ENCODE measurements at regions not wholly inside any gene's neighbourhood (a gene's known extent, or its start where the extent isn't known, plus 50 kb on each side); places are given as distances from the start of the nearest gene placed in this dataset.
"Not testable (repeated sequence)": the region's sequence is repeated elsewhere in the genome, so short reads cannot be mapped to it uniquely, and the experiment has no call there.

DNA sequence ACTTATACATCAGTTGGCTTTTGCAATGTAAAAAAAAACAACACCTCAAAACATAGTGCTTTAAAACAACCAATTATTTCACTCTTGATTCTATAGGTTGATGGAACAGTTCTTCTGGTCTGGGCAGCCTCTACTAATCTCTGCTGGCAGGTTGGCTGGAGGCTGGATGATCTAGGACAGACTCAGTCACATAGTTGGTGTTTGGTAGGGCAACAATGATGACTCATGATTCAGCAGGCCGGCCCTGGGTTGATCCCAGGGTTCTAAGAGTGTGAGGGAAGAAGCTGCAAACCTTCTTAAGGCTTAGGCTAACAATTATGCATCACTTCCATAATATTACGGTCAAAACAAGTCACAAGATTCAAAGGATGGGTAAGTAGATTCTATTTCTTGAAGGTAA is 558.2 kb downstream of the ZNF674 start:
- TF ChIP-seq, protein P1, sequence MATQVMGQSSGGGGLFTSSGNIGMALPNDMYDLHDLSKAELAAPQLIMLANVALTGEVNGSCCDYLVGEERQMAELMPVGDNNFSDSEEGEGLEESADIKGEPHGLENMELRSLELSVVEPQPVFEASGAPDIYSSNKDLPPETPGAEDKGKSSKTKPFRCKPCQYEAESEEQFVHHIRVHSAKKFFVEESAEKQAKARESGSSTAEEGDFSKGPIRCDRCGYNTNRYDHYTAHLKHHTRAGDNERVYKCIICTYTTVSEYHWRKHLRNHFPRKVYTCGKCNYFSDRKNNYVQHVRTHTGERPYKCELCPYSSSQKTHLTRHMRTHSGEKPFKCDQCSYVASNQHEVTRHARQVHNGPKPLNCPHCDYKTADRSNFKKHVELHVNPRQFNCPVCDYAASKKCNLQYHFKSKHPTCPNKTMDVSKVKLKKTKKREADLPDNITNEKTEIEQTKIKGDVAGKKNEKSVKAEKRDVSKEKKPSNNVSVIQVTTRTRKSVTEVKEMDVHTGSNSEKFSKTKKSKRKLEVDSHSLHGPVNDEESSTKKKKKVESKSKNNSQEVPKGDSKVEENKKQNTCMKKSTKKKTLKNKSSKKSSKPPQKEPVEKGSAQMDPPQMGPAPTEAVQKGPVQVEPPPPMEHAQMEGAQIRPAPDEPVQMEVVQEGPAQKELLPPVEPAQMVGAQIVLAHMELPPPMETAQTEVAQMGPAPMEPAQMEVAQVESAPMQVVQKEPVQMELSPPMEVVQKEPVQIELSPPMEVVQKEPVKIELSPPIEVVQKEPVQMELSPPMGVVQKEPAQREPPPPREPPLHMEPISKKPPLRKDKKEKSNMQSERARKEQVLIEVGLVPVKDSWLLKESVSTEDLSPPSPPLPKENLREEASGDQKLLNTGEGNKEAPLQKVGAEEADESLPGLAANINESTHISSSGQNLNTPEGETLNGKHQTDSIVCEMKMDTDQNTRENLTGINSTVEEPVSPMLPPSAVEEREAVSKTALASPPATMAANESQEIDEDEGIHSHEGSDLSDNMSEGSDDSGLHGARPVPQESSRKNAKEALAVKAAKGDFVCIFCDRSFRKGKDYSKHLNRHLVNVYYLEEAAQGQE (IDR thresholded peaks at IDR 0.05; ENCODE audit: insufficient replicate concordance, low read depth) = no peak
- no peak for TF ChIP-seq SPI1 (IDR thresholded peaks at IDR 0.05; ENCODE audit: borderline replicate concordance, low read depth)
- no peak for TF ChIP-seq POLR2AphosphoS5 (IDR thresholded peaks at IDR 0.05; ENCODE audit: low read depth)
- TF ChIP-seq GABPA (IDR thresholded peaks at IDR 0.05; ENCODE audit: low read depth) = no peak
- TF ChIP-seq, protein P2, sequence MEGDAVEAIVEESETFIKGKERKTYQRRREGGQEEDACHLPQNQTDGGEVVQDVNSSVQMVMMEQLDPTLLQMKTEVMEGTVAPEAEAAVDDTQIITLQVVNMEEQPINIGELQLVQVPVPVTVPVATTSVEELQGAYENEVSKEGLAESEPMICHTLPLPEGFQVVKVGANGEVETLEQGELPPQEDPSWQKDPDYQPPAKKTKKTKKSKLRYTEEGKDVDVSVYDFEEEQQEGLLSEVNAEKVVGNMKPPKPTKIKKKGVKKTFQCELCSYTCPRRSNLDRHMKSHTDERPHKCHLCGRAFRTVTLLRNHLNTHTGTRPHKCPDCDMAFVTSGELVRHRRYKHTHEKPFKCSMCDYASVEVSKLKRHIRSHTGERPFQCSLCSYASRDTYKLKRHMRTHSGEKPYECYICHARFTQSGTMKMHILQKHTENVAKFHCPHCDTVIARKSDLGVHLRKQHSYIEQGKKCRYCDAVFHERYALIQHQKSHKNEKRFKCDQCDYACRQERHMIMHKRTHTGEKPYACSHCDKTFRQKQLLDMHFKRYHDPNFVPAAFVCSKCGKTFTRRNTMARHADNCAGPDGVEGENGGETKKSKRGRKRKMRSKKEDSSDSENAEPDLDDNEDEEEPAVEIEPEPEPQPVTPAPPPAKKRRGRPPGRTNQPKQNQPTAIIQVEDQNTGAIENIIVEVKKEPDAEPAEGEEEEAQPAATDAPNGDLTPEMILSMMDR (IDR thresholded peaks at IDR 0.05; ENCODE audit: insufficient read depth, low read length) = no peak
- Histone ChIP-seq H3K27ac (replicated peaks) (no peak overlapping the region), H3K27me3 (ENCODE audit: insufficient read depth, poor library complexity, severe bottlenecking) (no peaks in the 10 kb centered on the region), H3K4me3 (replicated peaks; ENCODE audit: insufficient read depth, low read length) (no peak overlapping the region)
- no peak for DNase-seq (ENCODE audit: low read depth in 1 of 2, low spot score in 1 of 2)

DNA sequence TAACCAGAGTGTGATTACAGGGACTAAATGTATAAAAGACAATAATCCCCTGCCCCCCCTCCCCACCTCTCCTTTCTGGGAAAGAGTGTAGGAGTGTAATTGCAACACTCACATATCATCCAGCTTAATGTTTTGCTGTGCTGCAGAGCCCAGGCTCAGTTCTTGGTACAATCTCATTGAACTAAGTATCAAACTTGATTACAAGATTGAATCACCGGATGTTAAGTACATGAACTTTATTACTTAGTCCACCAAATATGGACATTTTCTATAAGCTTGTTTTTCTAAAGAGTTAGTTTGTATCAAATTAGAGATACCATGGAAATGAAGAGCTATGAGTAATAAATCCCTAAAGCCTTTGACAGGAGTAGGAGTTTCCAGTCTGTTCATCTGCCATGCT is 559.1 kb downstream of the ZNF674 start:
- no peak for DNase-seq (ENCODE audit: low read depth in 1 of 2, low spot score in 1 of 2)
- Histone ChIP-seq H3K27ac (replicated peaks) (no peak overlapping the region), H3K4me3 (replicated peaks; ENCODE audit: insufficient read depth, low read length) (no peak overlapping the region), H3K27me3 (ENCODE audit: insufficient read depth, poor library complexity, severe bottlenecking) (no peaks in the 10 kb centered on the region)
- TF ChIP-seq SPI1 (IDR thresholded peaks at IDR 0.05; ENCODE audit: borderline replicate concordance, low read depth) (no peak), POLR2AphosphoS5 (IDR thresholded peaks at IDR 0.05; ENCODE audit: low read depth) (no peak), GABPA (IDR thresholded peaks at IDR 0.05; ENCODE audit: low read depth) (no peak)
- TF ChIP-seq, protein P2 (IDR thresholded peaks at IDR 0.05; ENCODE audit: insufficient read depth, low read length) = no peak
- TF ChIP-seq, protein P1 (IDR thresholded peaks at IDR 0.05; ENCODE audit: insufficient replicate concordance, low read depth) = no peak

DNA sequence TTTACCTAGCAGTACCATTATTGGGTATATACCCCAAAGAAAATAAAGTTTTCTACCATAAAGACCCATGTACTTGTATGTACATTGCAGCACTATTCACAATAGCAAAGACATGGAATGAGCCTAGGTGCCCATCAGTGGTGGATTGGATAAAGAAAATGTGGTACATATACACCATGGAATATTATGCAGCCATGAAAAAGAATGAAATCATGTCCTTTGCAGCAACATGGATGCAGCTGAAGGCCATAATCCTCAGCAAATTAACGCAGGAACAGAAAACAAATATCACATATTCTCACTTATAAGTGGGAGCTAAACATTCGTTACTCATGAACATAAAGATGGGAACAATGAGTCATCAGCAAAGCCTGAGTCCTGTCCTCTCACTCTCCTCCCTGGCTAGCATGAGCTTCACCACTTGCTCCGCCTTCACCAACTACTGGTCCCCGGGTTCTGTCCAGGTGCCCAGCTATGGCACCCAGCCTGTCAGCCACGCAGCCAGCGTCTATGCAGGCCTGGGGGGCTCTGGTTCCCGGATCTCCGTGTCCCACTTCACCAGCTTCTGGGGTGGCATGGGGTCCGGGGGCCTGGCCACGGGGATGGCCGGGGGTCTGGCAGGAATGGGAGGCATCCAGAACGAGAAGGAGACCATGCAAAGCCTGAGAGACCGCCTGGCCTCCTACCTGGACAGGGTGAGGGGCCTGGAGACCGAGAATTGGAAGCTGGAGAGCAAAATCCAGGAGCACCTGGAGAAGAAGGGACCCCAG is 562.1 kb downstream of the ZNF674 start:
- DNase-seq (ENCODE audit: low read depth in 1 of 2, low spot score in 1 of 2); H3K4me3 ChIP-seq (replicated peaks; ENCODE audit: insufficient read depth, low read length); H3K27me3 ChIP-seq (ENCODE audit: insufficient read depth, poor library complexity, severe bottlenecking); H3K27ac ChIP-seq (replicated peaks): not testable (repeated sequence)

DNA sequence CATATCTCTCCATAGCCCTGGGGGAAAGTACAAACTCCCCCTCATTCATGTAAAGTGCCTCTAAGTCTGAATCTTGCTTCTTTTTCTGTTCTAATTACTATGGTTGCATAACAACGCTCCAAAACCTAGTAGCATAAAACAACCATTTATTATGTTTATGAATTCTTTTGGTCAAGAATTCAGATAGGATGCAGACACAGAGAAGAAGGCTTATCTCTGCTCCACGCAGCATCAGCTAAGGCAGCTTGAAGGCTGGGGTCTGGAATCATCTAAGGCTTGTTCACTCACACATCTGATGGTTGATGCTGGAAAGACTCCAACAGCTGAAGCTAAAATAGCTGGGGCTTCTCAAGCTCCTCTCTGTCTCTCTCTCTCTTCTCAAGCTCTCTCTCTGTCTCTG is 564.5 kb downstream of the ZNF674 start:
- TF ChIP-seq SPI1 (IDR thresholded peaks at IDR 0.05; ENCODE audit: borderline replicate concordance, low read depth) = no peak
- no peaks in the 10 kb centered on the region for H3K27me3 ChIP-seq (ENCODE audit: insufficient read depth, poor library complexity, severe bottlenecking)
- H3K27ac ChIP-seq (replicated peaks) = no peak overlapping the region
- H3K4me3 ChIP-seq (replicated peaks; ENCODE audit: insufficient read depth, low read length) = no peak overlapping the region
- DNase-seq (ENCODE audit: low read depth in 1 of 2, low spot score in 1 of 2) = no peak

DNA sequence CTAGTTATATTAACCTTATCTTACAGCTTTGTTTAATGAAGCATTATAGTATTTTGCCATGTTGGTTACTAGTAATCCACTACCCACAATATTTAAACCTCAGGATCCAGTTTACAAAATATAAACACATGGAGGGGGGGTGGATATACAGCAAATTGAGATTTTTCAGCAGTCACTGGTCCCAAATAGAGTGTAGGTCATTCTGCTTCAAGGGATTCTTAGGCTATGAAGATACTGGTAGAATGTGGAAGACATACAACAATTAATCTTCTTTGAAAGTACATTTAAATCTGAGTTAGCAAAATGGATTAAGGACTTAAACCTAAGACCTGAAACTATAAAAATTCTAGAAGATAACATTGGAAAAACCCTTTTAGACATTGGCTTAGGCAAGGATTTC is 569.6 kb downstream of the ZNF674 start:
- H3K27ac ChIP-seq (replicated peaks) = no peak overlapping the region
- TF ChIP-seq, protein P2 (IDR thresholded peaks at IDR 0.05; ENCODE audit: insufficient read depth, low read length) = no peak
- TF ChIP-seq POLR2AphosphoS5 (IDR thresholded peaks at IDR 0.05; ENCODE audit: low read depth) = no peak
- TF ChIP-seq, protein P1 (IDR thresholded peaks at IDR 0.05; ENCODE audit: insufficient replicate concordance, low read depth) = no peak
- TF ChIP-seq GABPA (IDR thresholded peaks at IDR 0.05; ENCODE audit: low read depth) = no peak
- TF ChIP-seq SPI1 (IDR thresholded peaks at IDR 0.05; ENCODE audit: borderline replicate concordance, low read depth) = no peak
- no peaks in the 10 kb centered on the region for H3K27me3 ChIP-seq (ENCODE audit: insufficient read depth, poor library complexity, severe bottlenecking)
- no peak for DNase-seq (ENCODE audit: low read depth in 1 of 2, low spot score in 1 of 2)
- no peak overlapping the region for H3K4me3 ChIP-seq (replicated peaks; ENCODE audit: insufficient read depth, low read length)
